Left colon (tissue), 2 donors: ENCODE measurements at regions not wholly inside any gene's neighbourhood (a gene's known extent, or its start where the extent isn't known, plus 50 kb on each side); places are given as distances from the start of the nearest gene placed in this dataset.
"Not testable (repeated sequence)": the region's sequence is repeated elsewhere in the genome, so short reads cannot be mapped to it uniquely, and the experiment has no call there.

Source experiments
- ATAC-seq: fragments of 200-7000 bp; cut with Tn5 transposase; one replicate; pipeline ENCODE4 v1.9.1; 2020; ENCODE audit warnings: mild to moderate bottlenecking, moderate library complexity
- DNase-seq, 2 donors: peaks; one replicate each; pipeline ENCODE4 v3.0.0-alpha.2; 2020
- intact Hi-C, 2 donors: fragments of 100-400 bp; cut with DNase I in 1 of 2; cut with micrococcal nuclease in 1 of 2; formaldehyde crosslinking; loops; one replicate each; pipeline versions ENCODE4 v1.11.2 to v1.14.0; 2022; cut with DNase I, micrococcal nuclease
- donor health status: DM: no; HTN: no; CAD: no.
- donor health status: DM: yes; HTN: yes; CAD: no.

DNA sequence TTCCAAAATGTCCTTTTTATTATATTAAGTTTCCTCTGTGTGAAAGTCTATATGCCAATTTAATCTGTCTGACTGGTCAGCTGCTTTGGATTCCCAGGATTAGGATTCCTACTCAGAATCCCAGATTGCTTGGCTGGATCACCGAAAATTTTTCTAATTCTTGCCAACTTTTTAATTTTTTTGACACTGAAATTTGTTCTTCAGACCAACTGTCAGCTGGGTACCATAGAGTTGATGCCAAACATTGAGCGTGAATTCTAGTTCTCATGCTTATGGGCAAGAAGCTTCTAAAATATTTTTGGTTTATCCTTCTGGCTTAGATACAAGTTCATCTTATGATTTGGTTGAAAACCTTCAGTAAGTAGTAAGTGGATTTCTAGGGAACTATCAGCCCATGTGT, 1611.4 kb upstream of the FLRT2 start:
- intact Hi-C loops, result no loop called here
- ATAC-seq, result no peak
- no peak for DNase-seq

DNA sequence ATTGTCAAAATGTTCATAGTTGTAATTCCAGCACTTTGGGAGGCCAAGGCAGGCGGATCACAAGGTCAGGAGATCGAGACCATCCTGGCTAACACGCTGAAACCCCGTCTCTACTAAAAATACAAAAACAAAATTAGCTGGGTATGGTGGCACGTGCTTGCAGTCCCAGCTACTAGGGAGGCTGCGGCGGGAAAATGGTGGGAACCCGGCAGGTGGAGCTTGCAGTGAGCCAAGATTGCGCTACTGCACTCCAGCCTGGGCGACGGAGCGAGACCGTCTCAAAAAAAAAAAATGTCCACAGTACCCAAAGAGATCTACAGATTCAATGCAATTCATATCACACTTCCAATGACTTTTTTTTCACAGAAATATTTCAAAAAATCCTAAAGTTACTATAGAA, 1610.3 kb upstream of the FLRT2 start:
- ATAC-seq, intact Hi-C loops, DNase-seq: not testable (repeated sequence)

DNA sequence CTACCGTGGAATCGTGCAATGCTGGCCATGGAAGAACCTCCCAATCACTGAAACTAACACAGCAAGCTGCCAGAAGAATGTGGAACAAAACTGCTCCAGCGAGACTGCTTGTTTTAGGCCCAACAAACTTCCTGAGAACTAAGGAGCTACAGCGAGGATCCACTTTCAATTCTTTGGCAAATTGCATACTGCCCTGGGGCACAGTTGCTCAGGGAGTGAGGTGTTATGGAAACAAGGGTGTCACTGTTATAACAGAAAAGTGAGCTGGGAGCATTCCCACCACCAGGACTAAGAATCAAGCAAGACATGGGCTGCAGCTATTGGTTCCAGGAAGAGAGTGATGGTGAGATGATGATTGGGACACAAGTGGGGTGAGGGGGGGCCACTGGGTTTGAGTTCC, 1606.1 kb upstream of the FLRT2 start:
- no peak for DNase-seq
- intact Hi-C loops, result no loop called here

DNA sequence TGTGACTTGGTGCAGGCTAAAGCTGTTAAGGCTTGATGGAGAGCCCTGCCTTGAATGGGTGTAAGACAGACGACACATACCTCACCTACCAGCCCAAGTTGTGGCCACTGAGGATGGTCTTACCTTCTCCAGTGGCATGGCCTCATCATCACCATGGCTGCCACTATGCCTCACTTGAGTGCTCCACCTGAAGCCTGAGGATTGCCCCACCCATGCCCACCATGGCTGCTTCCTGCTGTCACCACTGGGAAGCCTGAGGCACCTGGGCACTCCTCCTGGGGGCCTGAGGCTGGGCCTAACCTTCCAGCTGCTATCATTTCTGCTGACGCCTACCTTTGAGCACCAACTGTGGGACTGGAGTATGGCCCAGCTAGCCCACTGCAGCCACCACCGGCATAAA, 1605.7 kb upstream of the FLRT2 start:
- intact Hi-C loops, result no loop called here
- DNase-seq (no peak), ATAC-seq (no peak)

More for the DNA sequence above, 1606.1 kb upstream of the FLRT2 start:
- no peak for ATAC-seq

DNA sequence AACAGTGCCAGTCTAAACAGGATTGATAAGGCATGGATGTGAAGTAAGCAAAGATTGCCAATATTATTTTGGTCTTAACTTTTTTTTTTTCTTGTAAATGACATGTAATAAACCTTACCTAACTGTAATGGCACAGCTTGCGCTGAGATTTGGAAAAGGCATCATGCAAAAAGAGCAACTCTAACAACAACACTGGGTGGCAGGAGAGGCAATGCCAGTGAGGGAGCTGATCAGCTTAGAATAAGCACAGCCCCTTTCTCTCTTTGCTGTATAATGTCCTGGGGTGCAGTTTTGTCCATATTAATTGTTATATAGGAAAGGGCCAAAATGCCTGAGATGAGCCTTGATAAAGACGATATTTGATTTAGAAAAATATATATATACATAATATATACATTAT, 1589.7 kb upstream of the FLRT2 start:
- DNase-seq (no peak), ATAC-seq (no peak)
- intact Hi-C loops, result no loop called here

DNA sequence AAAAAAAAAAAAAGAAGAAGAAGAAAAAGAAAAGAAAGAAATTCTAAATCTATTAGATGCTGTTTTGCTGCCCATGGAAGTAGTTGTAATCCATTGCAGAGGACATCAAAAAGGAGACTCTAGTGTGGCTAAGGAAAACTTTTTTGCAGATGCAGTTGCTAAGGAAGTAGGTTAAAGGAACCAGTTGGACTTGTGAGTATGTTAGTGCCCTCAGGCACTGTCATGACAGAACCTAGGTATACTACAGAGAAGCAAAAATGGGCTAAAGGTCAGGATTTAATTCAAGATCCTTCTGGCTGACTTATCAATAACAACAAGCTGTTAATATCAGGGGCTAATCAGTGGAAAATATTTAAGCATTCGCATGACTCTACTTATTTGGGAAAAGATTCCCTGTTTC, 1571.6 kb upstream of the FLRT2 start:
- DNase-seq (no peak), ATAC-seq (no peak)
- intact Hi-C loops, result no loop called here

DNA sequence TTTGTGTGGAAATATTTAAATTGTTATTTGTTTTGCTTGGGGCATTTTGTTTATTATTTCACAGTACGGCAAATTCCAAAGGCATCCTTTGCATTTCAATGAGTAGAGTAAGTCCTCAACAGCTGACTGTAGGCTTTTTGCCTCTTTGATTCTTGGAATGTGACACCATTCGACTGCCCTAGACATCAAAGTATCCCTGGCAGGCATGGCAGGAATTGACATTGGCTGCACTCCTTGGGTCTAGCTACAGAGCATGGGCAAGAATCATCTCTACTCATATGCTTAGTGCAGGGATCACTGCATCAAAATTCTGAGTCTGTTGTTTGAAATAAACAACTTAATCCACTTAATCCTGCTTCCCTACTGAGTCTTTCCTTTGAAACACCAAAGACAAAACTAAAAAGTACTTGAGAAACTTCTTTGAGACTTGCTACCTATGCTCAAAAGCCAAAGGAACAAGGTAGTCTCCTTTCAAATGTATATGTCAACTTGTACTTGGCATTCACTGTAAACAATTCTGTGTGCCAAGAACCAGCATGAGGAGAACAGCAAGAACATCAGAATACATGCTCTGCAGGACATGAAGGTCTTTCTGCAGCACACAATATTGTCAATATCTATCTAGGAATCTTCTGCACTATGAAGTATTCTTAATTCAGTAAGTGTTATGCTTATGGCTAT, 1569.0 kb upstream of the FLRT2 start:
- no peak for DNase-seq
- ATAC-seq, result no peak
- intact Hi-C loops, result no loop called here

DNA sequence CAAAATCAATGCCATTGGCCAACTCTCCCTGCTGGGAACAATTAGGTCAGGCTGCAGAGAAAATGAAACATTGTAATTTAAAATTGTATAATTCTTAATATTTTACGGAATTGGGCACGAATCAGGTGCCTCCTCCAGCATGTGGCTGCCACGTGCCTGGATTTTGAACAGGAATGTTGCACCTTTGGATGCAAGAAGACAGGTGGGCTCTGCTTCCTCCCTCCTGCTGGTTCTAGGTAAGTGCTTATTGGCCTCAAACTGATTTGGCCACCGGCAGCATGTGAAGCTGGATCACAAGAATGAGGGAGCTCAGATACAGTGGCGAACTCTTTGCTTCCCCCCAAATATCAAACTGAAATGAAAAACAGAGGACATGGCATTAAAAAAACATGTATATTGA, 1559.9 kb upstream of the FLRT2 start:
- ATAC-seq, result no peak
- intact Hi-C loops, result no loop called here
- no peak for DNase-seq

DNA sequence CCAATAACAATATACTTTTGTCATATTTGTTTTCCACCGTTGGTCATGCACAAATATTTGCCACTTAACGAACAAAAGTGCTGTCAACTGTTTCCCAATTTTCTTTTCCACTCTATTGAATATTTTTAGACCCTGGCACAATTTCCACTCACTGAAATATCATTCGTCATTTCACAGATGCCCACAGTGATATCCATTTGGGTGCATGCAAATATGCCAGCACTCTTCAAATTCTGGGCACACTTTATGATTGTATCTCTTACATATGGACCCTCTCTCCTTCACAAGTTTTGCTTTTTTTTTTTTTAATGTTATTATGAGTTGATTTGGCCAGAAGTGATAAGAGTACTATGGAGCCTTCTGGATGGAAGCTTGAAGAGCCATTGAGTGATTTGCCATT, 1557.3 kb upstream of the FLRT2 start:
- intact Hi-C loops, result no loop called here
- ATAC-seq, result no peak
- no peak for DNase-seq

DNA sequence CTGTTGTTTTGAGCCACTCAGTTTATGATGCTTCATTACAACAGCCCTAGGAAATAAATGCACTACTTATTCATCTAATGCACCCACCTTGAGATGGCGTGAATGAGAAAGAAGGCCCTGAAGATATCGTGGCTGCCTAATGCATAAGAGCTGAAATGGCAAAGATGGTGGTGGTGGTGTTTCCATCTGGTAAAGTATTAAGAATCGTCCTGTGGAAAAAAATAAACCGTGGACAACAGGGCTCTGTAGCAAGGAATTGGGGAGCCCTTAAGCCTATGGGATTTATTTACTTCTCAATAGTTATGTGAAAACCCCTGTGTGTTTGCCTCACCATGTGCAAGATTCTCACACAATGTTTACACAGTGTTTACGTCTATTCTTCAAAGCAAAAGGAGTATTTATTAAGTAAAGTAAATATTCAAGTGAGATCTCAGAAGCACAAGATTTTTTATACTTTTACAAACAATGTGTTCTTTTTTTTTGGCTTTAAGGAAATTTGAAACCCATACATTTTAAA, 1555.2 kb upstream of the FLRT2 start:
- intact Hi-C loops, result no loop called here
- DNase-seq, result no peak
- no peak for ATAC-seq

DNA sequence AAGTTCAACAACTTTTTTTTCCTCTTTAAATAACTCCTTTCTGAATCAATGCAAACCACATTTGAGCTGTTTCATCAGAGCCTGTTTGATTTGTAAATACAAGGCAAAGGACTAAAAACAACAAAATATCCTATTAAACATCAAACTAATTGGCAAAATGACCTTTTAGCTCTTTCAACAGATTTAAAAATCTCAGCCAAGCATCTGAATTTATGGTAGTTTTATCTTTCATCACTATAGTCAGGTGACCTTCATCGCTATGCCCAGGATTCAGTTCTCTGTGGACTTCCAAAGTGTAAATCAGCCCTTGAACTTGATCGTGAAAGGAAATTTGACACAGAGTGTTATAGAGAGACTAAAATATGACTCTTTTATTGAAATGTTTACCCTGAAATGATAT, 1554.5 kb upstream of the FLRT2 start:
- DNase-seq (no peak), ATAC-seq (no peak)
- intact Hi-C loops, result no loop called here

DNA sequence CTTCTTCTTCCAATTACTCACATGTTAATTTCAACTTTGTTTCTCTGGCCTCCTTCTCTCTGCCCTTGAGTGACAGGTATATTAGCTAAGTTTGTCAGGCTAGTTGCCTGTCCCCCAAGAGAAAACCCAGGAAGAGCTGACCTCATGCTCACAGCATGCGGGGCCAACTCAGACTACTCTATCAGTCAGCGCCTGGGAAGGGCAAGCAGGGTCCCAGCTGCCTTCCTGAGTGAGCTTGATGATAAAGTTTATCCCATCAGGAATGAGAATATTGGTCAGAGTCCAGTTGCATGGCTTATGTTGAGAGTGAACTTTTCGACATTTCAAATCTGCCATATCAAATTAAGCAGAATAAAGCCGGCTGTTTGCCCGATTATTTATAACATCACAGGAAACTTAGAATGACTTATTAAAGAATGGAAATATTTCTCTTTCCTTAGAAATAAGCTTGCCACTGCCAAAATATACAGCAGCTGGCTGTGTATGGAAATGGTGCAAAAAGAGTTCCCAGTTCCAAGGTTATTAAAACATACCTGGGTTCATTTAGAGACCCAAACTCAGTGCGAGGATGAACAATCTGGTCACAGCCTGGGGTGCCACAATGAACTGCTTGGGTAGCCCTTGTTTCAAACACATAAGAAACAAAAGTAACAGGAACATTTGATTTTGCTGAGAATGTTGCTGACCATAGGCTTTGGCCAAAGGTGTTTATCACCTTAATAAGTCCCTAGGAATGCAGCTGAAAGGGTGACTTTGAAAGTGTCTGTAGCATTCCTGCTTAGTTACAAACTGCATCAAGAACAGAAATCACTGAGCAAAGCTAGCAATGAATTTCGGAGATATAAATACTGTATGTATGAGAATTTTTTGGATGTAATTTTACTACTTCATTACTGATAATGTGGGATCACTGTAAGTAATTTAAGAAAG, 1553.8 kb upstream of the FLRT2 start:
- ATAC-seq, result no peak
- intact Hi-C loops, result no loop called here
- DNase-seq, result peak; percentile 7 to 28

DNA sequence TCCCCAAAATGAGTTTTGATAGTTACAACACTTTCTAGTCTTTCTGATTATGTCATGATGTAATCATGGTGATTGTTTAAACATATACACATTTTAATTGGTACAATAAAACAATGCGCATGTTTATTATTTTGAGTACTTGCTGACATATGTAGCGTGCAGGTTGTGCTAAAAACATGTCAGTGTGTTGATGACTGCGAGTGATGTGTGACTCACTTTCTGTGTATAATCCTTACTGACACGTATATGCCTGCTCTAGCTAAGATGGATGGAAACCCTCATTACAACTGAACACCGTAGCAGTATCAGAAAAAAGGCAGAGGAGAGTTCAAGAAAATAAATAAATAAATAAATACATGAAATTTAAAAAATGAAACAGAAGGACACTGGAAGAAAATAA, 1552.4 kb upstream of the FLRT2 start:
- DNase-seq, result no peak
- no peak for ATAC-seq
- intact Hi-C loops, result no loop called here

DNA sequence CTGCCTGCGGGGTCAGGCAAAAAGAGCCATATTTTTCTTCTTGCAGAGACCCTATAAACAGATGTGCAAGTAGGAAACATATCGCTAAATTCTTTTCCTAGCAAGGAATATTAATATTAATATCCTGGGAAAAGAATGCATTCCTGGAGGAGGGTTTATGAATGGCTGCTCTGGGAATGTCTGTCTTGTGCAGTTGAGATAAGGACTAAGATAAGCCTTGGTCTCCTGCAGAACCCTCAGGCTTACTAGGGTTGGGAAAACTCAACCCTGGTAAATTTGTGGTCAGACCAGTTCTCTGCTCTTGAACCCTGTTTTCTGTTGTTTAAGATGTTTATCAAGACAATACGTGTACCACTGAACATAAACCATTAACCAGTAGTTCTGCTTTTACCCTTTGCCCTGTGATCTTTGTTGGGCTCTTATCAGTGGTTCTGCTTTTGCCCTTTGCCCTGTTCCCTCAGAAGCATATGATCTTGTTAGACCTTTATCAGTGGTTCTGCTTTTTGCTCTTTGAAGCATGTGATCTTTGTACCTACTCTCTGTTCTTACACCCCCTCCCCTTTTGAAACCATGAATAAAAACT, 1548.2 kb upstream of the FLRT2 start:
- DNase-seq, intact Hi-C loops, ATAC-seq: not testable (repeated sequence)

DNA sequence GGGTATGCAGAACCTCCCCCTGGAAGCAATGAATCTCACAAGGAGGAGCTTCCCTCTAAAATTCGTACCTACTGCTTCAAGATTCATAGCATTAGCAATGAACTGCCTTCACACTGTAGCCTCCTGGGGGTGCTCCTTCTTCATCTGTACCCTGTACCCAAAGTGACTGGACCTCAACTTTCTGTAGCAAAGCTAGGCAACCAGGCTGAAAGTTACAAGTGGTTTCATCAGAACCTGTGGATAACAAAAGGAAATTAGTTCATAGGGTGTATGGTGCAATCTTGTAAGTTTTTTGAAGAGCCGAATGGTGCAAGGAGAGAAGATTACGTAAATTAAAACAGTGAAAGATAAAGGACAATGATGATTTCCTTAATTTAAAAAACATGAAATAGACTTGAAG, 1541.7 kb upstream of the FLRT2 start:
- DNase-seq (no peak), ATAC-seq (no peak)
- intact Hi-C loops, result no loop called here

DNA sequence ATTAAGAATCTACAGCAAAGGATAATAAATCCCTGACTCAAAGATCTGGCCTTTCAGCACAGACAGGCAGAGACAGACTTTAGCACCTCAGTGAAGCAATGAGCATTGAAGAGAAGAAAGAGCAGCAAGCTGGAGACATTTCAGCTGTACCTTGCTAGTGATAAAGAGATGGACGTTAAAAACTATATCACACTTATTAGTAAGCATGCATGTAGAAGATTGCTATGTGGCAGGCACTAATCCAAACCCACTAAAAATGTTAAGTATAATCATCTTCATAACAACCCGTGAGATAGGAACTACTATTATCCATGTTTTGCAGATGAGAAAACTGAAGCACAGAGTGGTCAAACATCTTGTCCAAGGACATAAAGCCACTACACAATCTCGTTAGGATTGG, 1538.3 kb upstream of the FLRT2 start:
- ATAC-seq, result no peak
- intact Hi-C loops, result no loop called here

DNA sequence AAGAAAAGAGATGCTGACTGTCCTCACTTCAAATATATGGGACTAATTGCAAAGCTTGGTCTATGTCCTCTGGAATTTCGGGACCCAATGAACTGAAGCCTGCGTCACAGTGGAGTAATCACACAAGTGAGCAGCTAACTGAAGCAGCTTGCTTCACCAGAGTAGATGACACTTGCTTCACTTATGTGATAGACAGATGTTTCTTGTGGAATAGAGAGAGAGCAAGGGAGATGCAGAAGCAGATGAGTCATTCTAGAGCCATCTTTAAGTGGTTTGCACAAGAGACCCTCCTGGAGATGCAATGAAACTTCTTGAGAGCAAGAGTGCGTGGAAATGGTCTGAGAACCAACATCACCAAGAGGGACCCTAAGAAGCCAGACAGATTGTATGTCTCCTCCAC, 1537.1 kb upstream of the FLRT2 start:
- intact Hi-C loops, result no loop called here
- no peak for DNase-seq
- ATAC-seq, result no peak

More for the DNA sequence above, 1538.3 kb upstream of the FLRT2 start:
- DNase-seq, result no peak

DNA sequence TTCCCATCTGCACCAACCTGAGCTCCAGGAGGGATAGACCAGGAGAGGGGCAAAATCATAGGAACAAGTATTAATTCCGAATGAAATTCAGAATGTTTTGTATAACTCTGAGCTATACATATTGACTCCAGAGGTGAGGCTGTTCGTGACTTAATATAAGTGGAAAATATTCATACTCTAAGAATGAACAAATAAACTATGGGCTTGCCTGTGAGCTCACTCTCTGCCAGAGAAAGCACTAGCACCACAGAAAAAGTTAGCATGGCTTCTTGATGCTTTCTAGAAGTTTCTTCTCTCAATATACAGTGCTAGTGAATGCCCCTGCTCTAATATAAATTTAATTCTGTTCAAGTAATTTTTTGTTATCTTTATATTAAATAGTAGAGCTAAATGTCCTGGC, 1536.4 kb upstream of the FLRT2 start:
- DNase-seq, result no peak
- ATAC-seq, result no peak
- intact Hi-C loops, result no loop called here

DNA sequence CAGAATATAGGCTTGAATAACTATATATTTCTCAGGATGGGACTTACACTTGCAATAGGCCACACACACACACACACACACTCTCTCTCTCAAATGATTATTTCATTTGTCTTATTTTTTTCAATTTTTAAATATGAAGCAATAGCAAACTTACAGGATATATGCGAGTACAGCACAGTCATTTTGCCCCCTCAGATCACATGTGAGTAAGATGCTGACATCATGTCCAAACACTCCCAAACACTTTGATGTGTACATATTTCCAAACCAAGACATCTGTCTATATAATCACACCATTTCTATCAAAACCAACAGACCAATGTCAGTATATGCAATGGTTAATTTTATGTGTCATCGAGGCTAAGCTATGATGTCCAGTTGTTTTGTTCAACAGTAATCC, 1535.9 kb upstream of the FLRT2 start:
- DNase-seq, result no peak
- intact Hi-C loops, result no loop called here
- ATAC-seq, result no peak

DNA sequence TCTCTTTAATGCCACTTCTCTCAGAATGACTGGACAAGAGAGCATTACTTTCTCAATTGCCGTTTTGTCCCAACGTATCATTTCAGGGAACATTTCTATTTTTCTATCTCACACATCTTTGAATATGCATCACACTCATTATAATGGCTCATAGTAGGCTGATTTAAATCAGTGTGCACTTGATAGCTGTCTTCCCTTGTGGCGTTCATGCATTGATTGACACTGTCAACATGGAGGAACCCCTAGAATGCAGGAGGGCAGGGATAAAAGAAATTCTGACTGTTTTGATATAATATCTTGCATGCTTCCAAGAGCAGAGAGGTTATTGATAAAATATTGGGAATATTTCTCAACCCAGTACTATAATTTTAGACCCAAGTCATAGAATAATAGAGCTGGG, 1528.9 kb upstream of the FLRT2 start:
- DNase-seq, result no peak
- no peak for ATAC-seq
- intact Hi-C loops, result no loop called here
